H9 (cell line): ENCODE measurements at regions not wholly inside any gene's neighbourhood (a gene's known extent, or its start where the extent isn't known, plus 50 kb on each side); places are given as distances from the start of the nearest gene placed in this dataset.

ENCODE experiments used
- DNase-seq: peaks from one replicate; pipeline ENCODE4 v3.0.0-alpha.2; 2017
- H2AFZ ChIP-seq: one replicate; pipeline ENCODE4 v1.6.1; 2013; ENCODE audit warnings: mild to moderate bottlenecking, low read length, control low read depth, moderate library complexity
- H2AK5ac ChIP-seq: 2 replicates; pipeline ENCODE4 v1.6.1; 2013; ENCODE audit warnings: low read length, control low read depth, mixed read lengths; ENCODE audit not compliant: insufficient read length
- H2BK120ac ChIP-seq: one replicate; pipeline ENCODE4 v1.6.1; 2013; ENCODE audit warnings: low read depth, mild to moderate bottlenecking, low read length, control low read depth, inconsistent platforms; ENCODE audit not compliant: poor library complexity, severe bottlenecking
- H2BK12ac ChIP-seq: 2 replicates; pipeline ENCODE4 v1.6.1; 2013; ENCODE audit warnings: low read length, control low read depth, mixed read lengths, low read depth; ENCODE audit not compliant: insufficient read length
- H2BK15ac ChIP-seq: 2 replicates; pipeline ENCODE4 v1.6.1; 2013; ENCODE audit warnings: low read depth, low read length, control low read depth
- H2BK20ac ChIP-seq: one replicate; pipeline ENCODE4 v1.6.1; 2013; ENCODE audit warnings: low read depth, mild to moderate bottlenecking, low read length, control low read depth, inconsistent platforms; ENCODE audit not compliant: poor library complexity, severe bottlenecking
- H2BK5ac ChIP-seq: 2 replicates; pipeline ENCODE4 v1.6.1; 2013; ENCODE audit warnings: low read length, control low read depth, mixed read lengths; ENCODE audit not compliant: insufficient read length
- H3K14ac ChIP-seq: 2 replicates; pipeline ENCODE4 v1.6.1; 2013; ENCODE audit warnings: low read length, control low read depth; ENCODE audit not compliant: insufficient read depth
- H3K18ac ChIP-seq: 2 replicates; pipeline ENCODE4 v1.6.1; 2013; ENCODE audit warnings: low read depth, mild to moderate bottlenecking, mixed read lengths, low read length, control low read depth; ENCODE audit not compliant: insufficient read length
- H3K23ac ChIP-seq: 2 replicates; pipeline ENCODE4 v1.6.1; 2013; ENCODE audit warnings: low read length, control low read depth, mixed read lengths, low read depth; ENCODE audit not compliant: insufficient read length
- H3K23me2 ChIP-seq: 2 replicates; pipeline ENCODE4 v1.6.1; 2013; ENCODE audit warnings: low read depth, mild to moderate bottlenecking, mixed read lengths, low read length, control low read depth; ENCODE audit not compliant: insufficient read length, poor library complexity, severe bottlenecking
- H3K27ac ChIP-seq: 2 replicates; pipeline ENCODE4 v1.5.1; 2013; ENCODE audit warnings: low read length, control low read depth, mixed read lengths, low read depth; ENCODE audit not compliant: insufficient read length
- H3K27me3 ChIP-seq: 2 replicates; pipeline ENCODE4 v1.6.1; 2013; ENCODE audit warnings: low read length, control low read depth, inconsistent platforms; ENCODE audit not compliant: insufficient read depth
- H3K4ac ChIP-seq: 2 replicates; pipeline ENCODE4 v1.6.1; 2013; ENCODE audit warnings: low read depth, mild to moderate bottlenecking, control low read depth, inconsistent platforms, low read length, moderate library complexity
- H3K4me1 ChIP-seq: 2 replicates; pipeline ENCODE4 v1.6.1; 2013; ENCODE audit warnings: low read length, control low read depth, inconsistent platforms; ENCODE audit not compliant: insufficient read depth
- H3K4me2 ChIP-seq: 2 replicates; pipeline ENCODE4 v1.6.1; 2013; ENCODE audit warnings: low read length, control low read depth, mixed read lengths; ENCODE audit not compliant: insufficient read length, insufficient read depth
- H3K56ac ChIP-seq: 2 replicates; pipeline ENCODE4 v1.6.1; 2013; ENCODE audit warnings: low read depth, mild to moderate bottlenecking, mixed read lengths, low read length, control low read depth; ENCODE audit not compliant: insufficient read length
- H3K79me1 ChIP-seq: 2 replicates; pipeline ENCODE4 v1.6.1; 2013; ENCODE audit warnings: low read depth, mild to moderate bottlenecking, moderate library complexity, low read length, control low read depth, inconsistent platforms; ENCODE audit not compliant: insufficient read depth, poor library complexity, severe bottlenecking
- H3K79me2 ChIP-seq: 2 replicates; pipeline ENCODE4 v1.6.1; 2013; ENCODE audit warnings: low read length, control low read depth, inconsistent platforms; ENCODE audit not compliant: insufficient read depth
- H3K9ac ChIP-seq: 2 replicates; pipeline ENCODE4 v1.6.1; 2013; ENCODE audit warnings: low read length, control low read depth, mixed read lengths; ENCODE audit not compliant: insufficient read length; ENCODE audit errors: extremely low read depth
- H3K9me3 ChIP-seq: one replicate; pipeline ENCODE4 v1.6.1; 2013; ENCODE audit warnings: low read depth, low read length, inconsistent platforms; ENCODE audit not compliant: control insufficient read depth
- H3T11ph ChIP-seq: one replicate; pipeline ENCODE4 v1.6.1; 2013; ENCODE audit warnings: mild to moderate bottlenecking, low read length, control low read depth, inconsistent platforms
- H4K20me1 ChIP-seq: one replicate; pipeline ENCODE4 v1.6.1; 2013; ENCODE audit not compliant: control insufficient read depth, insufficient read length, insufficient read depth
- H4K5ac ChIP-seq: 2 replicates; pipeline ENCODE4 v1.6.1; 2013; ENCODE audit warnings: low read depth, mild to moderate bottlenecking, mixed read lengths, low read length, control low read depth; ENCODE audit not compliant: insufficient read length
- H4K8ac ChIP-seq: replicated peaks from 2 replicates; pipeline ENCODE4 v1.6.1; 2013; ENCODE audit warnings: low read length, control low read depth, mixed read lengths, low read depth; ENCODE audit not compliant: insufficient read length
- H4K91ac ChIP-seq: 2 replicates; pipeline ENCODE4 v1.6.1; 2013; ENCODE audit warnings: low read depth, mild to moderate bottlenecking, moderate library complexity, mixed read lengths, low read length, control low read depth; ENCODE audit not compliant: insufficient read length
- H3K27ac Mint-ChIP-seq, 3 experiments: 2 replicates in 2 of 3; 3 replicates in 1 of 3; pipeline ENCODE4 v1.8.0; 2020 to 2021; ENCODE audit warnings: mixed read lengths in 3 of 3, mild to moderate bottlenecking in 1 of 3, moderate library complexity in 1 of 3
- H3K27me3 Mint-ChIP-seq: 2 replicates; pipeline ENCODE4 v1.8.0; 2021; ENCODE audit warnings: low read depth, mild to moderate bottlenecking, moderate library complexity, mixed read lengths
- H3K36me3 Mint-ChIP-seq, 3 experiments: 2 replicates in 2 of 3; 3 replicates in 1 of 3; pipeline ENCODE4 v1.8.0; 2020 to 2021; ENCODE audit warnings: low read depth in 3 of 3, mixed read lengths in 3 of 3; ENCODE audit not compliant: insufficient read depth in 1 of 3
- H3K4me1 Mint-ChIP-seq, 2 experiments: 2 replicates each; pipeline ENCODE4 v1.8.0; 2020; ENCODE audit warnings: mixed read lengths in 2 of 2
- H3K4me3 Mint-ChIP-seq, 2 experiments: 2 replicates in 1 of 2; 3 replicates in 1 of 2; pipeline ENCODE4 v1.8.0; 2020 to 2021; ENCODE audit warnings: mild to moderate bottlenecking in 2 of 2, mixed read lengths in 2 of 2, moderate library complexity in 1 of 2
- H3K9me3 Mint-ChIP-seq, 2 experiments: 2 replicates in 1 of 2; 3 replicates in 1 of 2; pipeline ENCODE4 v1.8.0; 2020; ENCODE audit warnings: mild to moderate bottlenecking in 2 of 2, mixed read lengths in 2 of 2, moderate library complexity in 1 of 2
- WGBS: extraction: QIAGEN DNeasy Blood & Tissue Kit; methylation state at CpG from one replicate; pipeline ENCODE4 v1.1.7; 2013; ENCODE audit warnings: missing lambda C conversion rate, low lambda C conversion rate, mixed read lengths; ENCODE audit not compliant: insufficient read length; ENCODE audit errors: extremely low coverage; 5-methylcytosine and 5-hydroxymethylcytosine counted together
- TF ChIP-seq, protein P1 (sequence below): fragments of 200-600 bp; sonication (generic); conservative IDR thresholded peaks from 3 replicates; pipeline ENCODE4 v1.8.0; 2021; ENCODE audit warnings: antibody characterized with exemption, mild to moderate bottlenecking

- H3K9me3 Mint-ChIP-seq = no peaks in the 10 kb centered on the region
- no peaks in the 10 kb centered on the region for H3K79me1 ChIP-seq
- no peak overlapping the region for H2BK12ac ChIP-seq
- no peaks in the 10 kb centered on the region for H3K4me1 ChIP-seq
- no peak overlapping the region for H2BK15ac ChIP-seq
- no peaks in the 10 kb centered on the region; a peak in 1 of 7 replicates for H3K36me3 Mint-ChIP-seq
- H2BK5ac ChIP-seq = no peak overlapping the region
- H2BK20ac ChIP-seq = no peak overlapping the region
- H3K9ac ChIP-seq = no peak overlapping the region
- H4K91ac ChIP-seq = no peak overlapping the region
- H2AK5ac ChIP-seq = no peak overlapping the region
- peaks cover 38% of the 10 kb centered on the region for H3K27me3 Mint-ChIP-seq
- H3K4me3 Mint-ChIP-seq = no peak overlapping the region
- H3K18ac ChIP-seq = no peak overlapping the region
- H3T11ph ChIP-seq = no peak overlapping the region
- H3K79me2 ChIP-seq = no peaks in the 10 kb centered on the region
- H3K4me1 Mint-ChIP-seq = peaks cover 0 to 4% of the 10 kb centered on the region in 2 experiments; a peak in 2 of 4 replicates
- H3K23me2 ChIP-seq = no peaks in the 10 kb centered on the region
- no peak overlapping the region for H4K5ac ChIP-seq
- no peak overlapping the region for H3K4ac ChIP-seq
- H3K14ac ChIP-seq = no peak overlapping the region
- TF ChIP-seq, protein P1, sequence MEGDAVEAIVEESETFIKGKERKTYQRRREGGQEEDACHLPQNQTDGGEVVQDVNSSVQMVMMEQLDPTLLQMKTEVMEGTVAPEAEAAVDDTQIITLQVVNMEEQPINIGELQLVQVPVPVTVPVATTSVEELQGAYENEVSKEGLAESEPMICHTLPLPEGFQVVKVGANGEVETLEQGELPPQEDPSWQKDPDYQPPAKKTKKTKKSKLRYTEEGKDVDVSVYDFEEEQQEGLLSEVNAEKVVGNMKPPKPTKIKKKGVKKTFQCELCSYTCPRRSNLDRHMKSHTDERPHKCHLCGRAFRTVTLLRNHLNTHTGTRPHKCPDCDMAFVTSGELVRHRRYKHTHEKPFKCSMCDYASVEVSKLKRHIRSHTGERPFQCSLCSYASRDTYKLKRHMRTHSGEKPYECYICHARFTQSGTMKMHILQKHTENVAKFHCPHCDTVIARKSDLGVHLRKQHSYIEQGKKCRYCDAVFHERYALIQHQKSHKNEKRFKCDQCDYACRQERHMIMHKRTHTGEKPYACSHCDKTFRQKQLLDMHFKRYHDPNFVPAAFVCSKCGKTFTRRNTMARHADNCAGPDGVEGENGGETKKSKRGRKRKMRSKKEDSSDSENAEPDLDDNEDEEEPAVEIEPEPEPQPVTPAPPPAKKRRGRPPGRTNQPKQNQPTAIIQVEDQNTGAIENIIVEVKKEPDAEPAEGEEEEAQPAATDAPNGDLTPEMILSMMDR = no peak
- WGBS = no CpG with 5 or more reads among the region's 8 CpGs
- H4K20me1 ChIP-seq = no peaks in the 10 kb centered on the region
- no peak overlapping the region for H2BK120ac ChIP-seq
- H2AFZ ChIP-seq = no peak overlapping the region
- H3K56ac ChIP-seq = no peak overlapping the region
- H3K9me3 ChIP-seq = no peaks in the 10 kb centered on the region
- no peaks in the 10 kb centered on the region for H3K27me3 ChIP-seq
- peak; percentile 0 for DNase-seq
- H3K27ac ChIP-seq = no peak overlapping the region
- H3K27ac Mint-ChIP-seq = no peak overlapping the region
- H3K4me2 ChIP-seq = no peak overlapping the region
- H4K8ac ChIP-seq = no peak overlapping the region
- no peak overlapping the region for H3K23ac ChIP-seq
These were observed 79.4 kb upstream of the ADRA2C start for GRCh38 chr4:3686753-3687152.
